Heart right ventricle (tissue), 16 donors: ENCODE measurements at regions not wholly inside any gene's neighbourhood (a gene's known extent, or its start where the extent isn't known, plus 50 kb on each side); places are given as distances from the start of the nearest gene placed in this dataset.

Experiments
- ATAC-seq, 8 donors: fragments of 200-7000 bp; cut with Tn5 transposase; one replicate each; pipeline ENCODE4 v1.9.1; 2020; ENCODE audit warnings: mild to moderate bottlenecking in 8 of 8, moderate library complexity in 8 of 8, moderate number of reproducible peaks in 1 of 8
- DNase-seq, 2 donors: peaks; one replicate each; pipeline ENCODE4 v3.0.0-alpha.2; 2020
- H3K27ac ChIP-seq, 10 donors: fragments of 200-600 bp; sonication (generic) in 2 of 10; one replicate each; pipeline versions ENCODE4 v1.5.0 to v1.8.0; 2020 to 2022; ENCODE audit warnings: mild to moderate bottlenecking in 3 of 10
- H3K27me3 ChIP-seq, 7 donors: fragments of 200-600 bp; one replicate each; pipeline ENCODE4 v1.8.0; 2021 to 2022; ENCODE audit warnings: mild to moderate bottlenecking in 2 of 7
- H3K36me3 ChIP-seq, 9 donors: fragments of 200-600 bp; sonication (generic) in 1 of 9; one replicate each; pipeline versions ENCODE4 v1.5.0 to v1.8.0; 2020 to 2022; ENCODE audit warnings: mild to moderate bottlenecking in 2 of 9
- H3K4me1 ChIP-seq, 9 donors: fragments of 200-600 bp; sonication (generic) in 1 of 9; one replicate each; pipeline versions ENCODE4 v1.5.0 to v1.8.0; 2020 to 2022; ENCODE audit warnings: mild to moderate bottlenecking in 4 of 9
- H3K4me3 ChIP-seq, 10 donors: fragments of 200-600 bp; sonication (generic) in 2 of 10; one replicate each; pipeline versions ENCODE4 v1.5.0 to v1.8.0; 2020 to 2022; ENCODE audit warnings: mild to moderate bottlenecking in 7 of 10, moderate library complexity in 2 of 10
- H3K9me3 ChIP-seq, 11 donors: fragments of 200-600 bp in 10 of 11; sonication (generic) in 2 of 11; one replicate each; pipeline versions ENCODE4 v1.5.0 to v1.8.0; 2013 to 2022; ENCODE audit warnings: mild to moderate bottlenecking in 2 of 11, control low read depth in 1 of 11, moderate library complexity in 1 of 11
- CTCF ChIP-seq, 9 donors: fragments of 200-600 bp; sonication (generic) in 2 of 9; IDR thresholded peaks; one replicate each; pipeline versions ENCODE4 v1.5.0 to v1.8.0; 2021 to 2022; ENCODE audit warnings: antibody characterized with exemption in 9 of 9, mild to moderate bottlenecking in 5 of 9, moderate library complexity in 1 of 9
- WGBS, 2 donors: extraction: QIAGEN DNeasy Blood & Tissue Kit; methylation state at CpG; one replicate each; pipeline ENCODE4 v1.1.7; 2013; ENCODE audit warnings: inconsistent platforms in 1 of 2; 5-methylcytosine and 5-hydroxymethylcytosine counted together
- intact Hi-C, 10 donors: fragments of 100-400 bp; cut with DNase I; formaldehyde crosslinking; loops; one replicate each; pipeline versions ENCODE4 v1.11.1 to v1.14.2; 2022
- donor health status: Arrhythmogenic right ventricular cardiomyopathy.
- donor health status: ischemic (EF 13 %, LVEDD 7.1; RV severe dilation, severe dysfunction).
- donor health status: healthy with polysubstance abuse.
- donor health status: DM: no; HTN: yes; CAD: no.
- donor health status: DM: no; HTN: no; CAD: no.
- donor health status: ischemic (EF 25% LVEDD 6.9; RV normal size, moderate dysfunction).
- donor health status: ischemic (EF 25% LVEDD 5.7; RV mildly dilated, moderate dysfunction).
- donor health status: healthy.
- donor health status: DM: yes; HTN: yes; CAD: no.
- donor health status: Ischemic cardiomyopathy.
- donor health status: ischemic (EF 35%, LVEDD 5.7; RV mildly dilated, moderate dysfunction).
- donor health status: nonischemic (EF 11% LVEDD 7.7; RV severe dilation, severe dysfunction).
- donor health status: DM: yes; HTN: yes; CAD: no.
- donor health status: PGD.
- donor health status: ischemic (EF 29% LVEDD 5.4; RV normal size, mild dysfunction).
- donor health status: nonischemic (EF 23%, LVEDD 6.1; RV moderate dilation, normal function).

- no peak for TF ChIP-seq CTCF (IDR thresholded peaks at IDR 0.05)
- no peak overlapping the region for H3K4me3 ChIP-seq
- H3K36me3 ChIP-seq = no peaks in the 10 kb centered on the region
- H3K27me3 ChIP-seq = no peaks in the 10 kb centered on the region
- H3K9me3 ChIP-seq = no peaks in the 10 kb centered on the region
- DNase-seq (no peak), ATAC-seq (no peak)
- H3K4me1 ChIP-seq = peaks cover 0 to 23% (median 9%) of the 10 kb centered on the region in 9 donors
- intact Hi-C loops = no loop called here
- no peak overlapping the region for H3K27ac ChIP-seq
These were observed 182.5 kb upstream of the NR3C1 start for GRCh38 chr5:143585970-143586369.

- intact Hi-C loops = no loop called here
- no peak overlapping the region for H3K4me3 ChIP-seq
- no peak overlapping the region for H3K27ac ChIP-seq
- ATAC-seq = no peak
- no peaks in the 10 kb centered on the region for H3K27me3 ChIP-seq
- no peak for TF ChIP-seq CTCF (IDR thresholded peaks at IDR 0.05)
- WGBS, 2 donors = 69 to 72% methylated on average over 1 of the region's 1 CpG
- H3K9me3 ChIP-seq = peaks cover 0 to 3% (median 0%) of the 10 kb centered on the region in 11 donors
- peaks cover 0 to 17% (median 9%) of the 10 kb centered on the region in 9 donors for H3K4me1 ChIP-seq
- no peaks in the 10 kb centered on the region for H3K36me3 ChIP-seq
- DNase-seq = no peak
These were observed 179.9 kb upstream of the NR3C1 start for GRCh38 chr5:143583409-143583808.

- Histone ChIP-seq H3K4me1 (peaks cover 0 to 17% (median 9%) of the 10 kb centered on the region in 9 donors), H3K27ac (no peak overlapping the region), H3K27me3 (no peaks in the 10 kb centered on the region), H3K36me3 (no peaks in the 10 kb centered on the region), H3K4me3 (no peak overlapping the region), H3K9me3 (peaks cover 0 to 3% (median 0%) of the 10 kb centered on the region in 11 donors)
- 34 to 46% methylated on average over 5 of the region's 5 CpGs for WGBS, 2 donors
- no peak for TF ChIP-seq CTCF (IDR thresholded peaks at IDR 0.05)
- no peak for ATAC-seq
- no peak for DNase-seq
- intact Hi-C loops = no loop called here
These were observed 179.4 kb upstream of the NR3C1 start for GRCh38 chr5:143582869-143583268.

- ATAC-seq (no peak), DNase-seq (no peak)
- H3K9me3 ChIP-seq = peaks cover 0 to 3% (median 0%) of the 10 kb centered on the region in 11 donors
- H3K36me3 ChIP-seq = no peaks in the 10 kb centered on the region
- 38 to 47% methylated on average over 4 of the region's 4 CpGs for WGBS, 2 donors
- peaks cover 0 to 23% (median 9%) of the 10 kb centered on the region in 9 donors for H3K4me1 ChIP-seq
- TF ChIP-seq CTCF (IDR thresholded peaks at IDR 0.05) = no peak
- no peak overlapping the region for H3K4me3 ChIP-seq
- no peak overlapping the region for H3K27ac ChIP-seq
- intact Hi-C loops = no loop called here
- no peaks in the 10 kb centered on the region for H3K27me3 ChIP-seq
These were observed 178.7 kb upstream of the NR3C1 start for GRCh38 chr5:143582176-143582575.
